H9 (cell line): ENCODE measurements at regions not wholly inside any gene's neighbourhood (a gene's known extent, or its start where the extent isn't known, plus 50 kb on each side); places are given as distances from the start of the nearest gene placed in this dataset.

Experiments
- DNase-seq: peaks from one replicate; pipeline ENCODE4 v3.0.0-alpha.2; 2017
- H2AFZ ChIP-seq: one replicate; pipeline ENCODE4 v1.6.1; 2013; ENCODE audit warnings: mild to moderate bottlenecking, low read length, control low read depth, moderate library complexity
- H2AK5ac ChIP-seq: 2 replicates; pipeline ENCODE4 v1.6.1; 2013; ENCODE audit warnings: low read length, control low read depth, mixed read lengths; ENCODE audit not compliant: insufficient read length
- H2BK120ac ChIP-seq: one replicate; pipeline ENCODE4 v1.6.1; 2013; ENCODE audit warnings: low read depth, mild to moderate bottlenecking, low read length, control low read depth, inconsistent platforms; ENCODE audit not compliant: poor library complexity, severe bottlenecking
- H2BK12ac ChIP-seq: 2 replicates; pipeline ENCODE4 v1.6.1; 2013; ENCODE audit warnings: low read length, control low read depth, mixed read lengths, low read depth; ENCODE audit not compliant: insufficient read length
- H2BK15ac ChIP-seq: 2 replicates; pipeline ENCODE4 v1.6.1; 2013; ENCODE audit warnings: low read depth, low read length, control low read depth
- H2BK20ac ChIP-seq: one replicate; pipeline ENCODE4 v1.6.1; 2013; ENCODE audit warnings: low read depth, mild to moderate bottlenecking, low read length, control low read depth, inconsistent platforms; ENCODE audit not compliant: poor library complexity, severe bottlenecking
- H2BK5ac ChIP-seq: 2 replicates; pipeline ENCODE4 v1.6.1; 2013; ENCODE audit warnings: low read length, control low read depth, mixed read lengths; ENCODE audit not compliant: insufficient read length
- H3K14ac ChIP-seq: 2 replicates; pipeline ENCODE4 v1.6.1; 2013; ENCODE audit warnings: low read length, control low read depth; ENCODE audit not compliant: insufficient read depth
- H3K18ac ChIP-seq: 2 replicates; pipeline ENCODE4 v1.6.1; 2013; ENCODE audit warnings: low read depth, mild to moderate bottlenecking, mixed read lengths, low read length, control low read depth; ENCODE audit not compliant: insufficient read length
- H3K23ac ChIP-seq: 2 replicates; pipeline ENCODE4 v1.6.1; 2013; ENCODE audit warnings: low read length, control low read depth, mixed read lengths, low read depth; ENCODE audit not compliant: insufficient read length
- H3K23me2 ChIP-seq: 2 replicates; pipeline ENCODE4 v1.6.1; 2013; ENCODE audit warnings: low read depth, mild to moderate bottlenecking, mixed read lengths, low read length, control low read depth; ENCODE audit not compliant: insufficient read length, poor library complexity, severe bottlenecking
- H3K27ac ChIP-seq: 2 replicates; pipeline ENCODE4 v1.5.1; 2013; ENCODE audit warnings: low read length, control low read depth, mixed read lengths, low read depth; ENCODE audit not compliant: insufficient read length
- H3K27me3 ChIP-seq: 2 replicates; pipeline ENCODE4 v1.6.1; 2013; ENCODE audit warnings: low read length, control low read depth, inconsistent platforms; ENCODE audit not compliant: insufficient read depth
- H3K4ac ChIP-seq: 2 replicates; pipeline ENCODE4 v1.6.1; 2013; ENCODE audit warnings: low read depth, mild to moderate bottlenecking, control low read depth, inconsistent platforms, low read length, moderate library complexity
- H3K4me1 ChIP-seq: 2 replicates; pipeline ENCODE4 v1.6.1; 2013; ENCODE audit warnings: low read length, control low read depth, inconsistent platforms; ENCODE audit not compliant: insufficient read depth
- H3K4me2 ChIP-seq: 2 replicates; pipeline ENCODE4 v1.6.1; 2013; ENCODE audit warnings: low read length, control low read depth, mixed read lengths; ENCODE audit not compliant: insufficient read length, insufficient read depth
- H3K56ac ChIP-seq: 2 replicates; pipeline ENCODE4 v1.6.1; 2013; ENCODE audit warnings: low read depth, mild to moderate bottlenecking, mixed read lengths, low read length, control low read depth; ENCODE audit not compliant: insufficient read length
- H3K79me1 ChIP-seq: 2 replicates; pipeline ENCODE4 v1.6.1; 2013; ENCODE audit warnings: low read depth, mild to moderate bottlenecking, moderate library complexity, low read length, control low read depth, inconsistent platforms; ENCODE audit not compliant: insufficient read depth, poor library complexity, severe bottlenecking
- H3K79me2 ChIP-seq: 2 replicates; pipeline ENCODE4 v1.6.1; 2013; ENCODE audit warnings: low read length, control low read depth, inconsistent platforms; ENCODE audit not compliant: insufficient read depth
- H3K9ac ChIP-seq: 2 replicates; pipeline ENCODE4 v1.6.1; 2013; ENCODE audit warnings: low read length, control low read depth, mixed read lengths; ENCODE audit not compliant: insufficient read length; ENCODE audit errors: extremely low read depth
- H3K9me3 ChIP-seq: one replicate; pipeline ENCODE4 v1.6.1; 2013; ENCODE audit warnings: low read depth, low read length, inconsistent platforms; ENCODE audit not compliant: control insufficient read depth
- H3T11ph ChIP-seq: one replicate; pipeline ENCODE4 v1.6.1; 2013; ENCODE audit warnings: mild to moderate bottlenecking, low read length, control low read depth, inconsistent platforms
- H4K20me1 ChIP-seq: one replicate; pipeline ENCODE4 v1.6.1; 2013; ENCODE audit not compliant: control insufficient read depth, insufficient read length, insufficient read depth
- H4K5ac ChIP-seq: 2 replicates; pipeline ENCODE4 v1.6.1; 2013; ENCODE audit warnings: low read depth, mild to moderate bottlenecking, mixed read lengths, low read length, control low read depth; ENCODE audit not compliant: insufficient read length
- H4K8ac ChIP-seq: replicated peaks from 2 replicates; pipeline ENCODE4 v1.6.1; 2013; ENCODE audit warnings: low read length, control low read depth, mixed read lengths, low read depth; ENCODE audit not compliant: insufficient read length
- H4K91ac ChIP-seq: 2 replicates; pipeline ENCODE4 v1.6.1; 2013; ENCODE audit warnings: low read depth, mild to moderate bottlenecking, moderate library complexity, mixed read lengths, low read length, control low read depth; ENCODE audit not compliant: insufficient read length
- H3K27ac Mint-ChIP-seq, 3 experiments: 2 replicates in 2 of 3; 3 replicates in 1 of 3; pipeline ENCODE4 v1.8.0; 2020 to 2021; ENCODE audit warnings: mixed read lengths in 3 of 3, mild to moderate bottlenecking in 1 of 3, moderate library complexity in 1 of 3
- H3K27me3 Mint-ChIP-seq: 2 replicates; pipeline ENCODE4 v1.8.0; 2021; ENCODE audit warnings: low read depth, mild to moderate bottlenecking, moderate library complexity, mixed read lengths
- H3K36me3 Mint-ChIP-seq, 3 experiments: 2 replicates in 2 of 3; 3 replicates in 1 of 3; pipeline ENCODE4 v1.8.0; 2020 to 2021; ENCODE audit warnings: low read depth in 3 of 3, mixed read lengths in 3 of 3; ENCODE audit not compliant: insufficient read depth in 1 of 3
- H3K4me1 Mint-ChIP-seq, 2 experiments: 2 replicates each; pipeline ENCODE4 v1.8.0; 2020; ENCODE audit warnings: mixed read lengths in 2 of 2
- H3K4me3 Mint-ChIP-seq, 2 experiments: 2 replicates in 1 of 2; 3 replicates in 1 of 2; pipeline ENCODE4 v1.8.0; 2020 to 2021; ENCODE audit warnings: mild to moderate bottlenecking in 2 of 2, mixed read lengths in 2 of 2, moderate library complexity in 1 of 2
- H3K9me3 Mint-ChIP-seq, 2 experiments: 2 replicates in 1 of 2; 3 replicates in 1 of 2; pipeline ENCODE4 v1.8.0; 2020; ENCODE audit warnings: mild to moderate bottlenecking in 2 of 2, mixed read lengths in 2 of 2, moderate library complexity in 1 of 2
- WGBS: extraction: QIAGEN DNeasy Blood & Tissue Kit; methylation state at CpG from one replicate; pipeline ENCODE4 v1.1.7; 2013; ENCODE audit warnings: missing lambda C conversion rate, low lambda C conversion rate, mixed read lengths; ENCODE audit not compliant: insufficient read length; ENCODE audit errors: extremely low coverage; 5-methylcytosine and 5-hydroxymethylcytosine counted together
- TF ChIP-seq, protein P1 (sequence below): fragments of 200-600 bp; sonication (generic); conservative IDR thresholded peaks from 3 replicates; pipeline ENCODE4 v1.8.0; 2021; ENCODE audit warnings: antibody characterized with exemption, mild to moderate bottlenecking

DNA sequence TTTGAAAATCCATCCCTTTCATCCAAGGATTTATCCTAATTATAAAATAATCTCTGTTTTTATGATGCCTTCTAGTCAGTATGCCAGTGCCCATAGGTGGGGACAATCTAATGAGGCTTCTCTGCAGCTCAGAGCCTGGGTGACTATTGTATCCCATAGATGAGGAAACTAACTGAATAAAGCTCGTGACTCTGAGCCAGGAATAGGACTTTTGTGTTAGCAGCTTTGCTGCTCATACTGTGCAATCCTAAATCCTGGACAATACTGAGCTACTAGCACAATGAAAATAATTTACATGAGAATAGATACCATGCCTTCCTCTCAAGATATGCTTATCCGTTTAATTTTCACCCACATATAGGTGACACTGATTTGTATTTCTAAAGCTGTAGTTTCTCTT, 443.0 kb downstream of the PLK2 start:
- Mint-ChIP-seq H3K27me3 (no peaks in the 10 kb centered on the region), H3K4me3 (no peak overlapping the region), H3K36me3 (no peaks in the 10 kb centered on the region), H3K9me3 (no peaks in the 10 kb centered on the region), H3K27ac (no peak overlapping the region), H3K4me1 (peaks cover 4 to 5% of the 10 kb centered on the region in 2 experiments; a peak in 3 of 4 replicates)
- H2AK5ac ChIP-seq: no peak overlapping the region
- WGBS: no CpG with 5 or more reads among the region's 2 CpGs
- H3K9me3 ChIP-seq: no peaks in the 10 kb centered on the region
- H2BK20ac ChIP-seq: no peak overlapping the region
- no peak overlapping the region for H2AFZ ChIP-seq
- no peaks in the 10 kb centered on the region for H4K20me1 ChIP-seq
- no peak overlapping the region for H3K9ac ChIP-seq
- H3K79me1 ChIP-seq: no peaks in the 10 kb centered on the region
- H2BK15ac ChIP-seq: no peak overlapping the region
- no peak overlapping the region for H2BK120ac ChIP-seq
- no peak overlapping the region for H2BK12ac ChIP-seq
- no peak overlapping the region for H3K4me2 ChIP-seq
- no peak overlapping the region for H4K91ac ChIP-seq
- H3K79me2 ChIP-seq: no peaks in the 10 kb centered on the region
- no peak for DNase-seq
- H3T11ph ChIP-seq: no peak overlapping the region
- H4K5ac ChIP-seq: no peak overlapping the region
- H3K27ac ChIP-seq: no peak overlapping the region
- H2BK5ac ChIP-seq: no peak overlapping the region
- H3K18ac ChIP-seq: no peak overlapping the region
- no peak overlapping the region for H4K8ac ChIP-seq
- no peak overlapping the region for H3K4ac ChIP-seq
- H3K14ac ChIP-seq: no peak overlapping the region
- no peaks in the 10 kb centered on the region for H3K27me3 ChIP-seq
- no peak overlapping the region for H3K23ac ChIP-seq
- TF ChIP-seq, protein P1, sequence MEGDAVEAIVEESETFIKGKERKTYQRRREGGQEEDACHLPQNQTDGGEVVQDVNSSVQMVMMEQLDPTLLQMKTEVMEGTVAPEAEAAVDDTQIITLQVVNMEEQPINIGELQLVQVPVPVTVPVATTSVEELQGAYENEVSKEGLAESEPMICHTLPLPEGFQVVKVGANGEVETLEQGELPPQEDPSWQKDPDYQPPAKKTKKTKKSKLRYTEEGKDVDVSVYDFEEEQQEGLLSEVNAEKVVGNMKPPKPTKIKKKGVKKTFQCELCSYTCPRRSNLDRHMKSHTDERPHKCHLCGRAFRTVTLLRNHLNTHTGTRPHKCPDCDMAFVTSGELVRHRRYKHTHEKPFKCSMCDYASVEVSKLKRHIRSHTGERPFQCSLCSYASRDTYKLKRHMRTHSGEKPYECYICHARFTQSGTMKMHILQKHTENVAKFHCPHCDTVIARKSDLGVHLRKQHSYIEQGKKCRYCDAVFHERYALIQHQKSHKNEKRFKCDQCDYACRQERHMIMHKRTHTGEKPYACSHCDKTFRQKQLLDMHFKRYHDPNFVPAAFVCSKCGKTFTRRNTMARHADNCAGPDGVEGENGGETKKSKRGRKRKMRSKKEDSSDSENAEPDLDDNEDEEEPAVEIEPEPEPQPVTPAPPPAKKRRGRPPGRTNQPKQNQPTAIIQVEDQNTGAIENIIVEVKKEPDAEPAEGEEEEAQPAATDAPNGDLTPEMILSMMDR: no peak
- H3K4me1 ChIP-seq: no peaks in the 10 kb centered on the region; the same call in 1 of the 2 replicates
- no peaks in the 10 kb centered on the region for H3K23me2 ChIP-seq
- no peak overlapping the region for H3K56ac ChIP-seq
